Stomach (tissue), 4 donors: ENCODE measurements at regions not wholly inside any gene's neighbourhood (a gene's known extent, or its start where the extent isn't known, plus 50 kb on each side); places are given as distances from the start of the nearest gene placed in this dataset.

Experiments
- CTCF ChIP-seq, 7 experiments: fragments of 450-650 bp in 4 of 7; fragments of 200-600 bp in 3 of 7; sonication (generic) in 3 of 7; IDR thresholded peaks; one replicate each; pipeline ENCODE4 v1.5.1; 2016 to 2019; ENCODE audit warnings: antibody characterized with exemption in 7 of 7, control low read depth in 2 of 7, mild to moderate bottlenecking in 1 of 7
- EP300 ChIP-seq: sonication (generic); formaldehyde crosslinking; IDR thresholded peaks from one replicate; pipeline ENCODE4 v1.6.1; 2017; ENCODE audit warnings: antibody characterized with exemption
- POLR2A ChIP-seq, 4 donors: fragments of 450-650 bp; IDR thresholded peaks; one replicate each; pipeline ENCODE4 v1.6.1; 2016; ENCODE audit warnings: antibody characterized with exemption in 4 of 4, control low read depth in 2 of 4, mild to moderate bottlenecking in 1 of 4, moderate library complexity in 1 of 4
- POLR2AphosphoS5 ChIP-seq, 3 donors: sonication (generic); formaldehyde crosslinking; IDR thresholded peaks; one replicate each; pipeline ENCODE4 v1.6.1; 2016; ENCODE audit warnings: antibody characterized with exemption in 3 of 3

GRCh38 chr7:42549866-42550485, 313.0 kb upstream of the GLI3 start:
- no peak for TF ChIP-seq CTCF (IDR thresholded peaks at IDR 0.05)
- no peak for TF ChIP-seq POLR2AphosphoS5 (IDR thresholded peaks at IDR 0.05)
- TF ChIP-seq POLR2A (IDR thresholded peaks at IDR 0.05) = no peak
- TF ChIP-seq EP300 = no peak
